ENCODE measurements at regions not wholly inside any gene's neighbourhood (a gene's known extent, or its start where the extent isn't known, plus 50 kb on each side); places are given as distances from the start of the nearest gene placed in this dataset.

DNA sequence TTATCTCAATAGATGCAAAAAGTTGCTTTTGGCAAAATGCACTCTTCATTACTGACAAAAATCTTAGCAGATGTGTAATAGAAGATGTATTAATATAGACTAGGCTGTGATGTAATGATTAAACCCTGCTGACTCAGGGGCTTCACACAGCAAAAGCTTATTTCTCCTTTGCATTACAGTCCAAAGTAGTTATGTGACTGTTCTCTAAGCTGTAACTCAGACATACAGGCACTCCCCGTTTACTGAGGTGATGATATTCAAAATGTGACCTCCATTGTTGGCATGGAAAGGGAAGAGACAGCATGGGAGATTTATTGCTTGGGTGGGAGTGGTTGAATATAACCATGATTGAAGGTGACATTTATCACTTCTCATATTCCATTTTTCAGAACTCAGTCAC lies 331.5 kb downstream of the SNAPC1 start:
- no peaks in the 10 kb centered on the region for H3K36me3 ChIP-seq (replicated peaks in 1 of 2)
- DNase-seq, result no peak
- no peak overlapping the region for H3K4me3 ChIP-seq
- no peaks in the 10 kb centered on the region for H3K27me3 ChIP-seq
- no peaks in the 10 kb centered on the region for H3K4me1 ChIP-seq (replicated peaks in 1 of 2)
- H3K9me3 ChIP-seq (replicated peaks in 1 of 3), result no peaks in the 10 kb centered on the region
- intact Hi-C loops (cut with DNase I), result no loop called here
- no peak overlapping the region for H3K27ac ChIP-seq
- TF ChIP-seq, protein P1, sequence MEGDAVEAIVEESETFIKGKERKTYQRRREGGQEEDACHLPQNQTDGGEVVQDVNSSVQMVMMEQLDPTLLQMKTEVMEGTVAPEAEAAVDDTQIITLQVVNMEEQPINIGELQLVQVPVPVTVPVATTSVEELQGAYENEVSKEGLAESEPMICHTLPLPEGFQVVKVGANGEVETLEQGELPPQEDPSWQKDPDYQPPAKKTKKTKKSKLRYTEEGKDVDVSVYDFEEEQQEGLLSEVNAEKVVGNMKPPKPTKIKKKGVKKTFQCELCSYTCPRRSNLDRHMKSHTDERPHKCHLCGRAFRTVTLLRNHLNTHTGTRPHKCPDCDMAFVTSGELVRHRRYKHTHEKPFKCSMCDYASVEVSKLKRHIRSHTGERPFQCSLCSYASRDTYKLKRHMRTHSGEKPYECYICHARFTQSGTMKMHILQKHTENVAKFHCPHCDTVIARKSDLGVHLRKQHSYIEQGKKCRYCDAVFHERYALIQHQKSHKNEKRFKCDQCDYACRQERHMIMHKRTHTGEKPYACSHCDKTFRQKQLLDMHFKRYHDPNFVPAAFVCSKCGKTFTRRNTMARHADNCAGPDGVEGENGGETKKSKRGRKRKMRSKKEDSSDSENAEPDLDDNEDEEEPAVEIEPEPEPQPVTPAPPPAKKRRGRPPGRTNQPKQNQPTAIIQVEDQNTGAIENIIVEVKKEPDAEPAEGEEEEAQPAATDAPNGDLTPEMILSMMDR (IDR thresholded peaks at IDR 0.05), result no peak
- TF ChIP-seq POLR2A (IDR thresholded peaks at IDR 0.05), result no peak
- WGBS, 4 donors, result 18 to 41% (median 32%) methylated on average over 1 of the region's 1 CpG

DNA sequence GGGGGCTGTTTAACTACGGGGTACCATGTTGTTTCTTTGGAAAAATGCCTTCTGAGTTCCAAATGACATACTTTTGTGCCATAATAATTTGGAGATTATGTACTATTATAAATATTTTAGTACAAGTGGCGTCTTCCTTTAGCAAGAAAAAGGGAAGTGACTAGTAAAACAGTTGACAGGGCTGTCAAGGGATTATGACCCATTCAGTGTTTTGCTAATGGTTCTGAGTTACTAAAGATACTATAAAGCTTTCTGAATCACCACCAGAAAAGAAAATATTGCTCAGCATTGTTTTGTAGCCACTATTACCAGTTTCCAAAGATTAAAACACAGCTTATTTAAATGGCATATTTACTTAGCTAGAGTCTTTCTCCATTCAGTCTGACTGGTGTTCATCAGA lies 334.9 kb downstream of the SNAPC1 start:
- Histone ChIP-seq H3K4me1 (replicated peaks in 1 of 2) (no peaks in the 10 kb centered on the region), H3K27ac (no peak overlapping the region), H3K36me3 (replicated peaks in 1 of 2) (no peaks in the 10 kb centered on the region), H3K9me3 (replicated peaks in 1 of 3) (no peaks in the 10 kb centered on the region), H3K4me3 (no peak overlapping the region), H3K27me3 (no peaks in the 10 kb centered on the region)
- WGBS, 4 donors, result 56 to 68% (median 59%) methylated on average over 2 of the region's 2 CpGs
- intact Hi-C loops (cut with DNase I), result no loop called here
- TF ChIP-seq, protein P1 (IDR thresholded peaks at IDR 0.05), result no peak
- no peak for TF ChIP-seq POLR2A (IDR thresholded peaks at IDR 0.05)
- no peak for DNase-seq

DNA sequence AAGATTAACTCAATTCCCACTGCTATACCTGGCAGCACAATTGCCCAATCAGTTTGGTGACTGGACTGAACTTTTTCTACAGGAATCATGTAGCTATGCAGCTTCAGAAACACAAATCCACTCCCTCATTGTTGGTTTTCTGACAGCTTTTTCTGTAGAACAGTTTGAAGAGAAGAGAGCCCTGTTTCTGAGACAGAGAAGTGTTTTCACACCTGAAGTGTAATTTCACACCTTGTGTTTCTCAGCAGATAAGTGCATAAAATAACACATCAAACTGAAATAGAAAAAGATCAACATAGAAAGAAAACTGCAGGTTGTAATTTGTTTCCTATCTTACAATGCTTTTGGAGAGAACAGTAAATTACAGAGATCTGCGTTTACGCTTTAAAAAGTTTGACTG lies 335.6 kb downstream of the SNAPC1 start:
- 79 to 87% (median 85%) methylated on average over 2 of the region's 2 CpGs for WGBS, 4 donors
- H3K36me3 ChIP-seq (replicated peaks in 1 of 2), result no peaks in the 10 kb centered on the region
- H3K27ac ChIP-seq, result no peak overlapping the region
- H3K27me3 ChIP-seq, result no peaks in the 10 kb centered on the region
- no peaks in the 10 kb centered on the region for H3K9me3 ChIP-seq (replicated peaks in 1 of 3)
- H3K4me1 ChIP-seq (replicated peaks in 1 of 2), result no peaks in the 10 kb centered on the region
- TF ChIP-seq, protein P1 (IDR thresholded peaks at IDR 0.05), result no peak
- no peak for TF ChIP-seq POLR2A (IDR thresholded peaks at IDR 0.05)
- H3K4me3 ChIP-seq, result no peak overlapping the region
- DNase-seq, result no peak
- intact Hi-C loops (cut with DNase I), result no loop called here

DNA sequence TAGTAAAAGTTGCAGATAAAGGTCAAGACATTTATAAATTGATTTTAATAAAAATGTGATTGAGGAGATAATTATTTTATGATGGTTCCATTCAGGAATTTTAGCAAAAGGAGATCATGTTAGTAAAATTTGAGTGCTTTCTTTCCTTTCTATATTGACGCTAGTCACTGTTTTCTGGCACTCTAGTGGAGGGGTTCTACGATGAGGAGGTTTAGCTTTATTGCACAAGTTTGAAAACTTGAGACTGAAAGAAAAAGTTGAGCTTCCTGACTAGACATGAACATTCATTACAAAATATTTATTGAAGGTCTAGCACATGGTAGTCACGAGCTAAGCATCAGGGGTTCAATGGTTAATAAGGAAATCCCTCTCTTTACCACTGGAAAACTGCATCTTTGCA lies 336.1 kb downstream of the SNAPC1 start:
- Histone ChIP-seq H3K4me3 (no peak overlapping the region), H3K36me3 (replicated peaks in 1 of 2) (no peaks in the 10 kb centered on the region), H3K27me3 (no peaks in the 10 kb centered on the region), H3K9me3 (replicated peaks in 1 of 3) (no peaks in the 10 kb centered on the region), H3K27ac (no peak overlapping the region), H3K4me1 (replicated peaks in 1 of 2) (no peaks in the 10 kb centered on the region)
- 63 to 70% (median 64%) methylated on average over 3 of the region's 3 CpGs for WGBS, 4 donors
- intact Hi-C loops (cut with DNase I), result no loop called here
- no peak for DNase-seq
- TF ChIP-seq, protein P1 (IDR thresholded peaks at IDR 0.05), result no peak
- TF ChIP-seq POLR2A (IDR thresholded peaks at IDR 0.05), result no peak

Data from adrenal gland (tissue), 9 donors.